Pancreas (tissue), 10 donors: ENCODE measurements at regions not wholly inside any gene's neighbourhood (a gene's known extent, or its start where the extent isn't known, plus 50 kb on each side); places are given as distances from the start of the nearest gene placed in this dataset.
"Not testable (repeated sequence)": the region's sequence is repeated elsewhere in the genome, so short reads cannot be mapped to it uniquely, and the experiment has no call there.

Source experiments
- ATAC-seq, 4 donors: fragments of 200-7000 bp; cut with Tn5 transposase; one replicate each; pipeline versions ENCODE4 v1.8.0 to v1.9.1; 2020; ENCODE audit warnings: mild to moderate bottlenecking in 4 of 4, moderate library complexity in 4 of 4
- DNase-seq, 6 donors: peaks; one replicate each; pipeline ENCODE4 v3.0.0-alpha.2; 2020
- FAIRE-seq: peaks from 2 replicates; lab custom pipeline; 2012; peaks lifted over from hg19 to GRCh38; lab: Jason Lieb, UNC
- H3K27ac ChIP-seq, 4 donors: fragments of 200-600 bp; sonication (generic); 1 replicate in 3 of 4; 2 replicates in 1 of 4; pipeline versions ENCODE4 v1.5.0 to v1.8.0; 2020
- H3K27me3 ChIP-seq, 4 donors: fragments of 200-600 bp; one replicate each; pipeline ENCODE4 v1.8.0; 2021
- H3K36me3 ChIP-seq, 3 donors: fragments of 200-600 bp; sonication (generic) in 1 of 3; one replicate each; pipeline versions ENCODE4 v1.5.0 to v1.8.0; 2020 to 2021
- H3K4me1 ChIP-seq, 3 donors: fragments of 200-600 bp; one replicate each; pipeline ENCODE4 v1.8.0; 2021
- H3K4me3 ChIP-seq, 4 donors: fragments of 200-600 bp; sonication (generic) in 2 of 4; one replicate each; pipeline versions ENCODE4 v1.5.0 to v1.8.0; 2020 to 2021
- H3K9me3 ChIP-seq, 4 donors: fragments of 200-600 bp; one replicate each; pipeline ENCODE4 v1.8.0; 2021
- WGBS, 2 donors: extraction: QIAGEN DNeasy Blood & Tissue Kit; methylation state at CpG; one replicate each; pipeline ENCODE4 v1.1.7; 2013; 5-methylcytosine and 5-hydroxymethylcytosine counted together
- intact Hi-C, 3 donors: fragments of 100-400 bp; cut with DNase I; formaldehyde crosslinking; loops; one replicate each; pipeline versions ENCODE4 v1.11.1 to v1.14.2; 2022
- TF ChIP-seq, protein P1 (sequence below), 4 donors: fragments of 200-600 bp; sonication (generic) in 3 of 4; IDR thresholded peaks; one replicate each; pipeline versions ENCODE4 v1.5.0 to v1.8.0; 2021; ENCODE audit warnings: antibody characterized with exemption in 4 of 4
- donor health status: healthy with polysubstance abuse.
- donor health status: DM: no; HTN: no; CAD: no; lungs with moderate emphysema.
- donor health status: DM: no; HTN: no; CAD: no.
- donor health status: control.
- donor health status: control.
- donor health status: Bipolar disorder and iron deficiency.
- donor health status: DM: yes; HTN: yes; CAD: no.
- donor health status: DM: no; HTN: no; CAD: no.
- donor health status: DM: no; HTN: no; CAD: no.
- donor health status: DM: yes; HTN: yes; CAD: no.

DNA sequence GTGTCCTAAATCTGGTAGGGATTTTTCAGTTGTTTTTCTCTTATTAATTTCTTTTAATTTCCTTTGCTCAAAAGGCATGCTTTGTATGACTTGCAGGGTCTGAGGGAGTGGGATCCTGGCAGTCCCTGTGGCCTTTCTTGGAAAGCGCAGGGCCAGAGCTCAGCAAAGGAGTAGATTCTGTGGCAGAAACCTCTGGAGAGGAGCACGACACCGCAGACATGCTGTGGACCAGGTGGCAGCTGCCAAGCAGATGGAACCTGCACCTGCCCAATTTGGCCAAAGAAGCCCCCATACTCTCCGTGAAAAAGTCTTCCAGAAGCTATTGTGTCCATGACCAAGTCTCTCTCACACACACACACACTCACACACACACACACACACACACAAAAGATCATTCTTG lies 78.9 kb upstream of the FGF3 start:
- DNase-seq (peak in 2 of 6 donors; percentile 5), ATAC-seq (no peak), FAIRE-seq (no peak)
- Histone ChIP-seq H3K4me3 (no peak overlapping the region), H3K4me1 (no peaks in the 10 kb centered on the region), H3K27me3 (no peaks in the 10 kb centered on the region), H3K9me3 (no peaks in the 10 kb centered on the region), H3K27ac (no peak overlapping the region), H3K36me3 (no peaks in the 10 kb centered on the region)
- TF ChIP-seq, protein P1, sequence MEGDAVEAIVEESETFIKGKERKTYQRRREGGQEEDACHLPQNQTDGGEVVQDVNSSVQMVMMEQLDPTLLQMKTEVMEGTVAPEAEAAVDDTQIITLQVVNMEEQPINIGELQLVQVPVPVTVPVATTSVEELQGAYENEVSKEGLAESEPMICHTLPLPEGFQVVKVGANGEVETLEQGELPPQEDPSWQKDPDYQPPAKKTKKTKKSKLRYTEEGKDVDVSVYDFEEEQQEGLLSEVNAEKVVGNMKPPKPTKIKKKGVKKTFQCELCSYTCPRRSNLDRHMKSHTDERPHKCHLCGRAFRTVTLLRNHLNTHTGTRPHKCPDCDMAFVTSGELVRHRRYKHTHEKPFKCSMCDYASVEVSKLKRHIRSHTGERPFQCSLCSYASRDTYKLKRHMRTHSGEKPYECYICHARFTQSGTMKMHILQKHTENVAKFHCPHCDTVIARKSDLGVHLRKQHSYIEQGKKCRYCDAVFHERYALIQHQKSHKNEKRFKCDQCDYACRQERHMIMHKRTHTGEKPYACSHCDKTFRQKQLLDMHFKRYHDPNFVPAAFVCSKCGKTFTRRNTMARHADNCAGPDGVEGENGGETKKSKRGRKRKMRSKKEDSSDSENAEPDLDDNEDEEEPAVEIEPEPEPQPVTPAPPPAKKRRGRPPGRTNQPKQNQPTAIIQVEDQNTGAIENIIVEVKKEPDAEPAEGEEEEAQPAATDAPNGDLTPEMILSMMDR (IDR thresholded peaks at IDR 0.05): no peak
- WGBS, 2 donors: 80% methylated on average over 4 of the region's 4 CpGs
- intact Hi-C loops: no loop called here

DNA sequence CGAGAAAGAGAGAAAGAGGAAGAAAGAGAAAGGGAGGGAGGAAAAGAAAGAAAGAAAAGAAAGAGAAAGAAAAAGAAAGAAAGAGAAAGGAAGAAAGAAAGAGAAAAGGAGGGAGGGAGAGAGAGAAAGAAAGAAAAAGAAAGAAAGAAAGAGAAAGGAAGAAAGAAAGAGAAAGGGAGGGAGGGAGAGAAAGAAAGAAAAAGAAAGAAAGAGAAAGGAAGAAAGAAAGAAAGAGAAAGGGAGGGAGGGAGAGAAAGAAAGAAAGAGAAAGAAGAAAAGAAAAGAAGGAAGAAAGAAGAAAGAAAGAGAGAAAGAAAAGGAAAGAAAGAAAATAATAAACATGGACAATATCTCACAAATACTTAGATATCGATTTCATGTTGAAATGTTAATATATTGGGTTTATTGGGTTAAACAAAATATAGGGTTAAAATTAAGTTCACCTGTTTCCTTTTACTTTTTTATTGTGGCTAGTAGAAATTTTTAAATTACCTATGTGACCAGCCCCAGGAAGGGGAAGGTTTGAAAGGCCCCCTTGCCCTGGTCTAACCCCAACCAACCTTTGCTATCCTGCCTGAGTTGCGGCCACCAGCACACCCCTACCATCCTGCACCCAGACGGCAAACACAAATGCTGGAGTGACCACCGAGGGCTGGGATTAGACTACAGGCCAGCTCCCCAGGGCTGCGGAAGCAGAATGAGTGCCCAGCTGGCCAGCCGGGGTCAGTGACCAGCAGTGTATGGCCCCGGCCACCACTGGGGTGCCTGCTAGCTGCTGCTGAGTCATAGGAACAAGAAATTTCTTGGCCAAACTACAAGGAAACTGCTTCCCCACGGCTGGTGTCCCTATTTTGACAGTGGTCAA lies 81.0 kb upstream of the FGF3 start:
- intact Hi-C loops: no loop called here
- peak overlapping the region in 2 of 4 donors; percentile 44 to 62 for H3K27ac ChIP-seq
- H3K27me3 ChIP-seq: no peaks in the 10 kb centered on the region
- no peaks in the 10 kb centered on the region for H3K4me1 ChIP-seq
- ATAC-seq: peak; percentile 84 to 89 (median 87)
- H3K9me3 ChIP-seq: no peaks in the 10 kb centered on the region
- no peak overlapping the region for H3K4me3 ChIP-seq
- no peak for FAIRE-seq
- WGBS, 2 donors: 44 to 47% methylated on average over 9 of the region's 9 CpGs
- TF ChIP-seq, protein P1 (IDR thresholded peaks at IDR 0.05): no peak
- DNase-seq: peak in 5 of 6 donors; percentile 30 to 77 (median 47)
- H3K36me3 ChIP-seq: no peaks in the 10 kb centered on the region

DNA sequence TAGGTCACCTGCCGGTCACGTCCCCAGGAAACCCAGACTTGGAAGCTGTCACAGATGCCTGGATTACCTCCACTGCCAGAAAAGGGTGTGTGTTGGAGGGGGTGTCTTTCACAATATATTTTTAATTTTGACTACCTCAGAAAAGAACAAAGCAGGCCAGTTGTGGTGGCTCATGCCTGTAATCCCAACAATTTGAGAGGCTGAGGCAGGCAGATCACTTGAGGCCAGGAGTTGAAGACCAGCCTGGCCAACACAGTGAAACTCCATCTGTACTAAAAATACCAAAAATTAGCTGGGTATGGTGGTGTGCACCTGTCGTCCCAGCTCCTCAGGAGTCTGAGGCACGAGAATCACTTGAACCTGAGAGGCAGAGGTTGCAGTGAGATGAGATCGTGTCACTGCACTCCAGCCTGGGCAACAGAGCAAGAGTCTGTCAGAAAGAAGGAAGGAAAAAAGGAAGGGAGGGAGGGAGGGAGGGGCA lies 81.6 kb upstream of the FGF3 start:
- 27 to 42% methylated on average over 5 of the region's 5 CpGs for WGBS, 2 donors
- H3K27ac ChIP-seq: peak overlapping the region in 3 of 4 donors; percentile 35 to 62 (median 44)
- H3K36me3 ChIP-seq, intact Hi-C loops, H3K4me1 ChIP-seq, DNase-seq, H3K9me3 ChIP-seq, H3K27me3 ChIP-seq, FAIRE-seq, H3K4me3 ChIP-seq: not testable (repeated sequence)
- peak in 2 of 4 donors; percentile 16 to 26 for ATAC-seq

DNA sequence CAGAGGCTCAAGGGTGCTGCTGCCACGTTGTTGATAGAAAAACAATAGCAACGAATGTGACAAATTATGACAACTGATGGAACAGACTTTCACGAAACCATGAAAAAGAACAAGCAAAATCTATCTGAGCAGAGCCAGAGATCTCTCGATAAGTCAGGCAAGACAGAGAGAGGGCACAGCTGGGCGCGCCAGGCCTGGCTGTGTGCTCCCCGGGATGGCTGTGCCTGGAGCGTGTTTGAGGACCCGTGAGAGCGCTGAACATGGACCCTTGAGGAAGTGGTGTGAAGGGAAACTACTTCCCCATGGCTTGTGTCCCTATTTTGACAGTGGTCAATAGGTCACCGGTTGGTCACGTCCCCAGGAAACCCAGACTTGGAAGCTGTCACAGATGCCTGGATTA lies 83.1 kb upstream of the FGF3 start:
- ATAC-seq: no peak
- no peaks in the 10 kb centered on the region for H3K9me3 ChIP-seq
- TF ChIP-seq, protein P1 (IDR thresholded peaks at IDR 0.05): no peak
- H3K4me1 ChIP-seq: no peaks in the 10 kb centered on the region
- H3K27me3 ChIP-seq: no peaks in the 10 kb centered on the region
- no peak overlapping the region for H3K4me3 ChIP-seq
- FAIRE-seq: no peak
- whole genome bisulfite sequencing, 2 donors: 76 to 86% methylated on average over 12 of the region's 12 CpGs
- no peaks in the 10 kb centered on the region for H3K36me3 ChIP-seq
- peak in 2 of 6 donors; percentile 1 to 19 for DNase-seq
- no peak overlapping the region for H3K27ac ChIP-seq
- intact Hi-C loops: no loop called here

DNA sequence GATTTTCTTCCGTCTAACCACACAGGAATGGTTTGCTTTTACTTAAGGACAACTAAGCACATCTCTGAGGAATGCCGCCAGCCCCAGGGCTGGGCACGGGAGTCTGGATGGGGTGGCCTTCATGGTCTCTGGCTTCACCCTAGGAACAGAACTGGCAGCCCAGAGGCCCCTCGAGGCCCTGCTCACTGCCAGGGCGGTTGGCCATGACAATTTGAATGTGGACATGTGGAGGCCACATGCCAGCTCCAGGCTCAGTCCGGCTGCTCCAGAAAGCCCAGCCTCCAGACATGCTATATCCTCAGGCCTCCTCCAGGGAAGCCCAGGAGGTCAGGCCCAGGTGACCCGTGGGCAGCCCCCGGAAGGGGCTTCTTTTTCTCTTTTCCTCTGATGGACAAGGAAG lies 84.0 kb upstream of the FGF3 start:
- FAIRE-seq (no peak), DNase-seq (peak in 1 of 6 donors; percentile 32), ATAC-seq (no peak)
- 61 to 71% methylated on average over 8 of the region's 8 CpGs for WGBS, 2 donors
- Histone ChIP-seq H3K36me3 (no peaks in the 10 kb centered on the region), H3K27ac (no peak overlapping the region), H3K9me3 (no peaks in the 10 kb centered on the region), H3K4me1 (no peaks in the 10 kb centered on the region), H3K4me3 (no peak overlapping the region), H3K27me3 (no peaks in the 10 kb centered on the region)
- TF ChIP-seq, protein P1 (IDR thresholded peaks at IDR 0.05): no peak
- intact Hi-C loops: no loop called here
